Ovary (tissue), 7 donors: ENCODE measurements at regions not wholly inside any gene's neighbourhood (a gene's known extent, or its start where the extent isn't known, plus 50 kb on each side); places are given as distances from the start of the nearest gene placed in this dataset.
A peak's percentile ranks its signal among the peaks of the same experiment; 100 is the strongest.
"Not testable (repeated sequence)": the region's sequence is repeated elsewhere in the genome, so short reads cannot be mapped to it uniquely, and the experiment has no call there.

Experiments
- DNase-seq, 5 donors: peaks; one replicate each; pipeline ENCODE4 v3.0.0-alpha.2; 2019 to 2020
- H3K27ac ChIP-seq, 2 donors: fragments of 200-600 bp; one replicate each; pipeline versions ENCODE4 v1.5.1 to v1.8.0; 2019 to 2022
- H3K27me3 ChIP-seq: fragments of 200-600 bp; one replicate; pipeline ENCODE4 v1.8.0; 2022
- H3K36me3 ChIP-seq: fragments of 200-600 bp; sonication (generic); one replicate; pipeline ENCODE4 v1.5.1; 2019
- H3K4me1 ChIP-seq: one replicate; pipeline ENCODE4 v1.8.1; 2013; ENCODE audit warnings: mild to moderate bottlenecking, moderate library complexity; ENCODE audit not compliant: insufficient read depth
- H3K4me3 ChIP-seq: fragments of 200-600 bp; sonication (generic); one replicate; pipeline ENCODE4 v1.5.1; 2017
- H3K9me3 ChIP-seq, 2 donors: fragments of 200-600 bp in 1 of 2; sonication (generic) in 1 of 2; one replicate each; pipeline versions ENCODE4 v1.5.1 to v1.8.1; 2013 to 2019; ENCODE audit warnings: mild to moderate bottlenecking in 1 of 2, moderate library complexity in 1 of 2
- EP300 ChIP-seq: sonication (generic); formaldehyde crosslinking; IDR thresholded peaks from one replicate; pipeline ENCODE4 v1.6.1; 2017; ENCODE audit warnings: antibody characterized with exemption
- POLR2A ChIP-seq: fragments of 450-650 bp; IDR thresholded peaks from one replicate; pipeline ENCODE4 v1.6.1; 2017; ENCODE audit warnings: antibody characterized with exemption, mild to moderate bottlenecking, moderate library complexity
- WGBS, 3 donors: extraction: QIAGEN DNeasy Blood & Tissue Kit in 1 of 3; methylation state at CpG; one replicate each; pipeline versions ENCODE4 v1.1.5 to v1.1.7; 2013 to 2017; 5-methylcytosine and 5-hydroxymethylcytosine counted together
- intact Hi-C, 4 donors: fragments of 100-400 bp; cut with DNase I; formaldehyde crosslinking; loops; one replicate each; pipeline versions ENCODE4 v1.11.0 to v1.15.1; 2022 to 2023
- TF ChIP-seq, protein P1 (sequence below), 3 donors: fragments of 450-650 bp in 2 of 3; fragments of 200-600 bp in 1 of 3; IDR thresholded peaks; one replicate each; pipeline versions ENCODE4 v1.5.1 to v1.8.0; 2016 to 2022; ENCODE audit warnings: antibody characterized with exemption in 3 of 3, mild to moderate bottlenecking in 1 of 3
- donor health status: DM: no; HTN: no; CAD: no; lungs with moderate emphysema.
- donor health status: DM: no; HTN: no; CAD: no.
- donor health status: Bipolar disorder and iron deficiency.
- donor health status: DM: no; HTN: no; CAD: no.
- donor health status: DM: yes; HTN: yes; CAD: no.

DNA sequence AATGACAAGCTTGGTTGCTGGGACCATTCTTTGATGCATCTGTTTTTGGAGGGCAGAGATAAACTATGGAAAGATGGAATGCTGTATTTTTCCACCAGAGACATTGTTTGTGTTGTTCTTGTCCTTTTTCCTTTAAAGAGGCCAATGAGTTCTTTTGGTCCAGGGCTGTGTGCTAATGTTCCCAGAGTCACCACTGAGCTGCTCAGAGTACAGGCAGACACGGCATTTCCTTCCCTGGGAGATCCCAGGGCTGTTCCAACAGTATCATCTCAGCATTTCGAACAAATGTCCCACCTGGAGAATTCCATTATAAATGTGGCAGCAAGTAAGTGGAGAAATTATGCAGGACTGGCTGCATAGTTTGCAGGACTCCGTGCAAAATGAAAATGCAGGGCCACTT lies 190.6 kb downstream of the IL20RB start:
- TF ChIP-seq EP300 (no peak), POLR2A (no peak)
- TF ChIP-seq, protein P1, sequence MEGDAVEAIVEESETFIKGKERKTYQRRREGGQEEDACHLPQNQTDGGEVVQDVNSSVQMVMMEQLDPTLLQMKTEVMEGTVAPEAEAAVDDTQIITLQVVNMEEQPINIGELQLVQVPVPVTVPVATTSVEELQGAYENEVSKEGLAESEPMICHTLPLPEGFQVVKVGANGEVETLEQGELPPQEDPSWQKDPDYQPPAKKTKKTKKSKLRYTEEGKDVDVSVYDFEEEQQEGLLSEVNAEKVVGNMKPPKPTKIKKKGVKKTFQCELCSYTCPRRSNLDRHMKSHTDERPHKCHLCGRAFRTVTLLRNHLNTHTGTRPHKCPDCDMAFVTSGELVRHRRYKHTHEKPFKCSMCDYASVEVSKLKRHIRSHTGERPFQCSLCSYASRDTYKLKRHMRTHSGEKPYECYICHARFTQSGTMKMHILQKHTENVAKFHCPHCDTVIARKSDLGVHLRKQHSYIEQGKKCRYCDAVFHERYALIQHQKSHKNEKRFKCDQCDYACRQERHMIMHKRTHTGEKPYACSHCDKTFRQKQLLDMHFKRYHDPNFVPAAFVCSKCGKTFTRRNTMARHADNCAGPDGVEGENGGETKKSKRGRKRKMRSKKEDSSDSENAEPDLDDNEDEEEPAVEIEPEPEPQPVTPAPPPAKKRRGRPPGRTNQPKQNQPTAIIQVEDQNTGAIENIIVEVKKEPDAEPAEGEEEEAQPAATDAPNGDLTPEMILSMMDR (IDR thresholded peaks at IDR 0.05), result no peak
- no peak overlapping the region for H3K4me3 ChIP-seq
- no peak for DNase-seq
- no peaks in the 10 kb centered on the region for H3K27me3 ChIP-seq
- no peak overlapping the region for H3K27ac ChIP-seq
- no peaks in the 10 kb centered on the region for H3K4me1 ChIP-seq
- WGBS, 3 donors, result 66 to 73% (median 68%) methylated on average over 3 of the region's 3 CpGs
- no peaks in the 10 kb centered on the region for H3K9me3 ChIP-seq
- H3K36me3 ChIP-seq, result no peaks in the 10 kb centered on the region
- intact Hi-C loops, result no loop called here

DNA sequence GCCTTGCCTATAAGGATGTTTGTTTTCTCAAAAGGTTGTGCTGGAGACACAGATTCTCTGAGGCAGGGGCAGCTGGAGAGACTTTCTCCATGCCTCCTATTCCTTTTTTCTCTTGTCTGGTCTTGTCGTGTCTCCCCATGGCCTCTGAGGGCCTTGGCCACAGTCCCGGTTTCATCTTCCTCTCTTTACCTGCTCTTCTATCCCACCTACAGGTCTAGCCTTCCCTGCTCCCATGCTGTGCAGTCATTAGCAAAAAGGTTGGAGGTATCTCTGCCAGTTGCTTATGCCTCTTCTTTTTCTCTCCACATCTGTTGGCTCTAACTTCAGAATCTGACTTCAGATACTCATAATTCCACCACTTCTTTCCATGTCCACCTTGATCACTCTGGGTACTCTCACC lies 191.1 kb downstream of the IL20RB start:
- intact Hi-C loops, result no loop called here
- no peaks in the 10 kb centered on the region for H3K4me1 ChIP-seq
- H3K4me3 ChIP-seq, result no peak overlapping the region
- whole genome bisulfite sequencing, 3 donors, result 32 to 49% (median 45%) methylated on average over 2 of the region's 2 CpGs
- H3K27ac ChIP-seq, result no peak overlapping the region
- H3K36me3 ChIP-seq, result no peaks in the 10 kb centered on the region
- DNase-seq, result no peak
- TF ChIP-seq EP300, result no peak
- H3K27me3 ChIP-seq, result no peaks in the 10 kb centered on the region
- H3K9me3 ChIP-seq, result no peaks in the 10 kb centered on the region

DNA sequence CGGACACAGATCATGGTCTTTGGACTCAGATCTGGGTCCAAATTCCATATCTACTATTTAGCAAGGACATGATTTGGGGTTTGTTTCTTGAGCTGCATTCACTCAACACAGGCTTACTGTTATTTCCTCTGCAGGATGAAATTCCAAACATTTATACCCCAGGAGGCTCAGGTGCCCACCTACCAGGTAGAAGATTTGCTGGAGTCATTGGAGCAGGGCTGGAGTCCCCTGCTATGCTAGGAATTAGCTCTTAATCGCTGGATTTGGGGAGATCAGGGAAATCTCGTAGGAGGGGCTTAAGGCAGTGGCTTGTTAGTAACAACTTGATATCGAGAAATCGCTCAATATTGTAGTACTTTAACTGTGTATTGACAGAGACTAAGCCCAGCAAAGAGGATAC lies 193.0 kb downstream of the IL20RB start:
- TF ChIP-seq POLR2A (no peak), EP300 (no peak)
- TF ChIP-seq, protein P1 (IDR thresholded peaks at IDR 0.05), result no peak
- no peak overlapping the region for H3K4me3 ChIP-seq
- H3K27me3 ChIP-seq, result no peaks in the 10 kb centered on the region
- no peaks in the 10 kb centered on the region for H3K4me1 ChIP-seq
- 87 to 91% (median 88%) methylated on average over 5 of the region's 5 CpGs for WGBS, 3 donors
- intact Hi-C loops, result no loop called here
- H3K27ac ChIP-seq, result no peak overlapping the region
- H3K9me3 ChIP-seq, result no peaks in the 10 kb centered on the region
- DNase-seq, result no peak
- H3K36me3 ChIP-seq, result no peaks in the 10 kb centered on the region

DNA sequence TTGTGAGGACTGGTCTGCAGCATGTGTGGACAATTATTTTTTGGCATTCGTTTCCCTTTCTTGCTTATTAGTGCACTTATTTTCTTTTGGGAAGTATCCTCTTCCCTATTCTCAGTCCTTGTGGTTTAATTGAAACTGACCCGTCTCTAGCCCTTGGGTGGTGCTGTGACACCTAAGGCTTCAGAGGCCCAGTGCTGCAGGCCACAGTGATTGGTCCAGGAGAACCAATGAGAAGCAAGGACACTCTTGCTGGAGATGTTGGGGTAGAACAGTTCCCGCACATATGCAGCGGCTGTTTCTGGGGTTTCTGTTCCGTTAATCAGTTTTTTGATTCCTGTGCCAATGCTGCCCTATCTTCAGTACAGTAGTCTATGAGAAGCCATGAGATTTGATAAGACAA lies 195.3 kb downstream of the IL20RB start:
- H3K27ac ChIP-seq, H3K4me1 ChIP-seq, H3K9me3 ChIP-seq, H3K4me3 ChIP-seq, H3K36me3 ChIP-seq, DNase-seq, intact Hi-C loops, H3K27me3 ChIP-seq: not testable (repeated sequence)
- 91 to 95% (median 94%) methylated on average over 5 of the region's 5 CpGs for WGBS, 3 donors

DNA sequence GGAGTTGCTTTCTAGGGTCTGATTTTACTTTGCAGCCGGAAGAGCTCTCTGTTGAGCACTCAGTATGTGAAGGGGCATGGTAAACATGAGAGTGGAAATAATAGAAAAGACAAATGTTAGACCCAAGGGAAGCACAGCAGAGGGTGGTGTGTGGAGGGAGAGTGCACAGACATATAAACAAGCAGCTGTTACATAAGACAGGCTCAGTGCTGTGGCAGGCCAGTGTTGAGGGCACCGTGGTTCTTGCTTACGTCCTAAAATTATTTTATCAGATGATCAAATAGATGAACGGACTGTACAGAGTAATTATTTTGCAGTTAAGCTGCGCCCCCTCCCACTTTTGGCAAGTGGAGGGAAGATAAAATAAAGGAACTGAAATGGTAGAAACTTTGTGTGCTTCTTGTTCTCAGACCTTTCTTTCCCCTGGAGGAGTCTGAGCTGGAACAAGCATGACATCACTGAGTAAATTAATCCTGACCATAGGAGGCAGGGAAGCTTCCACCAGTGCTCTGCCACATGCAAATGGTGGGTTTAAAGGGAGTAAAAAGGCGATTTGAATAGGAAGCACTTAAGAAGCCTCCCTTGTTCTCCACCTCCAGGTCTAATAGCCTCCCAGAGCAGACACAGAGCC lies 205.6 kb downstream of the IL20RB start:
- DNase-seq, result peak in 4 of 5 donors; percentile 17 to 47 (median 31)
- H3K27me3 ChIP-seq, result no peaks in the 10 kb centered on the region
- intact Hi-C loops, result no loop called here
- H3K4me3 ChIP-seq, result no peak overlapping the region
- WGBS, 3 donors, result 9 to 18% (median 16%) methylated on average over 6 of the region's 6 CpGs
- H3K9me3 ChIP-seq, result no peaks in the 10 kb centered on the region
- no peaks in the 10 kb centered on the region for H3K36me3 ChIP-seq
- H3K27ac ChIP-seq, result peak overlapping the region; percentile 42 to 79
- TF ChIP-seq, protein P1 (IDR thresholded peaks at IDR 0.05), result no peak
- TF ChIP-seq POLR2A (no peak), EP300 (no peak)
- H3K4me1 ChIP-seq, result peaks cover 3% of the 10 kb centered on the region
